Adrenal gland (tissue), 9 donors: ENCODE measurements at regions not wholly inside any gene's neighbourhood (a gene's known extent, or its start where the extent isn't known, plus 50 kb on each side); places are given as distances from the start of the nearest gene placed in this dataset.

Experiments used
- DNase-seq, 7 donors: peaks; one replicate each; pipeline ENCODE4 v3.0.0-alpha.2; 2019 to 2020
- H3K27ac ChIP-seq, 5 donors: fragments of 200-600 bp; sonication (generic) in 4 of 5; 1 replicate in 3 of 5; 2 replicates in 2 of 5; pipeline versions ENCODE4 v1.5.1 to v1.8.0; 2016 to 2020; ENCODE audit warnings: mild to moderate bottlenecking in 1 of 5
- H3K27me3 ChIP-seq: fragments of 200-600 bp; 2 replicates; pipeline ENCODE4 v1.8.0; 2021
- H3K36me3 ChIP-seq, 2 donors: fragments of 200-600 bp; replicated peaks in 1 of 2; 1 replicate in 1 of 2; 2 replicates in 1 of 2; pipeline versions ENCODE4 v1.5.1 to v1.8.0; 2018 to 2022
- H3K4me1 ChIP-seq, 2 donors: fragments of 200-600 bp; replicated peaks in 1 of 2; 1 replicate in 1 of 2; 2 replicates in 1 of 2; pipeline versions ENCODE4 v1.5.1 to v1.8.0; 2018 to 2021
- H3K4me3 ChIP-seq, 4 donors: fragments of 200-600 bp; sonication (generic) in 3 of 4; one replicate each; pipeline ENCODE4 v1.5.1; 2016 to 2018
- H3K9me3 ChIP-seq, 3 donors: fragments of 200-600 bp; sonication (generic) in 1 of 3; replicated peaks in 1 of 3; 1 replicate in 2 of 3; 2 replicates in 1 of 3; pipeline versions ENCODE4 v1.5.1 to v1.8.0; 2016 to 2021
- POLR2A ChIP-seq, 2 donors: fragments of 450-650 bp; IDR thresholded peaks; one replicate each; pipeline ENCODE4 v1.6.1; 2017; ENCODE audit warnings: antibody characterized with exemption in 2 of 2, mild to moderate bottlenecking in 2 of 2, moderate library complexity in 1 of 2
- WGBS, 4 donors: extraction: QIAGEN DNeasy Blood & Tissue Kit in 2 of 4; methylation state at CpG; one replicate each; pipeline versions ENCODE4 v1.1.5 to v1.1.7; 2013 to 2017; 5-methylcytosine and 5-hydroxymethylcytosine counted together
- intact Hi-C, 2 donors: fragments of 100-400 bp; cut with DNase I; formaldehyde crosslinking; loops; one replicate each; pipeline versions ENCODE4 v1.14.1 to v1.15.0; 2022 to 2023
- TF ChIP-seq, protein P1 (sequence below), 6 experiments: fragments of 450-650 bp in 4 of 6; fragments of 200-600 bp in 2 of 6; sonication (generic) in 1 of 6; IDR thresholded peaks; 1 replicate in 5 of 6; 2 replicates in 1 of 6; pipeline versions ENCODE4 v1.5.1 to v1.8.0; 2016 to 2021; ENCODE audit warnings: antibody characterized with exemption in 6 of 6, mild to moderate bottlenecking in 2 of 6, moderate library complexity in 1 of 6
- donor health status: healthy with polysubstance abuse.
- donor health status: Bipolar disorder and iron deficiency.
- donor health status: DM: yes; HTN: yes; CAD: no.
- donor health status: DM: no; HTN: no; CAD: no.
- donor health status: DM: no; HTN: no; CAD: no.

DNA sequence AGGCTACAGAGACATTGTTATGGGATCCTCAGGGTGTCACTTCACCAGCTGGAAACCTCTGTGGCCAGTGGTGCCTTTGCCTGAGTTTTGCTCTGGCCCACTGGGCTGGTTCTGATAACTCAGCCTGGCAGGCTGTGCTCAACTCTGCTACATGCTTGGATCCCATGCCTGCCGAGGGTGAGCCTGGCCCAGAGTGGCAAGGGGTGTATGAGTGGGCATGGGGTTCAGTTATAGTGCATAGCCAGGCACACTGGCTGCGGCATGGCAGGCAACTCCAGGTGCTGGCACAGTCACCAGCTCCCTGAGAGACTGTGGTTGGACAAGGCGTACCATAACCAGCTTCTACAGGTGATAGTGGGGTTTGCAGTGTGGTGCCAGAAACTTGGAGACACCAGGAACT lies 107.0 kb upstream of the PCDH15 start:
- H3K9me3 ChIP-seq, result no peaks in the 10 kb centered on the region
- WGBS, 4 donors, result 86 to 100% (median 91%) methylated on average over 2 to 3 of the region's 3 CpGs
- intact Hi-C loops, result no loop called here
- TF ChIP-seq, protein P1, sequence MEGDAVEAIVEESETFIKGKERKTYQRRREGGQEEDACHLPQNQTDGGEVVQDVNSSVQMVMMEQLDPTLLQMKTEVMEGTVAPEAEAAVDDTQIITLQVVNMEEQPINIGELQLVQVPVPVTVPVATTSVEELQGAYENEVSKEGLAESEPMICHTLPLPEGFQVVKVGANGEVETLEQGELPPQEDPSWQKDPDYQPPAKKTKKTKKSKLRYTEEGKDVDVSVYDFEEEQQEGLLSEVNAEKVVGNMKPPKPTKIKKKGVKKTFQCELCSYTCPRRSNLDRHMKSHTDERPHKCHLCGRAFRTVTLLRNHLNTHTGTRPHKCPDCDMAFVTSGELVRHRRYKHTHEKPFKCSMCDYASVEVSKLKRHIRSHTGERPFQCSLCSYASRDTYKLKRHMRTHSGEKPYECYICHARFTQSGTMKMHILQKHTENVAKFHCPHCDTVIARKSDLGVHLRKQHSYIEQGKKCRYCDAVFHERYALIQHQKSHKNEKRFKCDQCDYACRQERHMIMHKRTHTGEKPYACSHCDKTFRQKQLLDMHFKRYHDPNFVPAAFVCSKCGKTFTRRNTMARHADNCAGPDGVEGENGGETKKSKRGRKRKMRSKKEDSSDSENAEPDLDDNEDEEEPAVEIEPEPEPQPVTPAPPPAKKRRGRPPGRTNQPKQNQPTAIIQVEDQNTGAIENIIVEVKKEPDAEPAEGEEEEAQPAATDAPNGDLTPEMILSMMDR (IDR thresholded peaks at IDR 0.05), result no peak
- no peak for TF ChIP-seq POLR2A (IDR thresholded peaks at IDR 0.05)
- H3K27me3 ChIP-seq, result no peaks in the 10 kb centered on the region
- no peaks in the 10 kb centered on the region for H3K4me1 ChIP-seq
- DNase-seq, result no peak
- no peaks in the 10 kb centered on the region for H3K36me3 ChIP-seq
- no peak overlapping the region for H3K4me3 ChIP-seq
- H3K27ac ChIP-seq, result no peak overlapping the region

DNA sequence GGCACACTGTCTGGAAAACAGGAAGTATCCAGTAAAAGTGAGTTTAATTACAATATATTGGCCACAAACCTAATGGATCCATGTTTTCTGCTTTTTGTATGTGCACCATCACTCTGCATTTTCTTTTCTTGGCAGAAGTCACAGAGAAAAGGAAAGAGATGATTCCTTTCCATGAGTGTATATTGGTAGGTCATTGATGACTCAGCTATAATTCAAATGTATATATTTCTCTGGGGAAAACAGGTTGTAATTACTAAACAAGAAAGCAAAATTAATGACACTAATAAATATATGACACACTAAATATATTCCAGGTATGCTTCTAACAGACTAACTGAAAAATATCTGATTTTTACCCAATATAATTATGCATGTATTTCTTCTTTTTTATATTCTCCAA lies 105.9 kb upstream of the PCDH15 start:
- intact Hi-C loops, result no loop called here
- H3K4me1 ChIP-seq, result no peaks in the 10 kb centered on the region
- no peaks in the 10 kb centered on the region for H3K27me3 ChIP-seq
- H3K4me3 ChIP-seq, result no peak overlapping the region
- H3K9me3 ChIP-seq, result no peaks in the 10 kb centered on the region
- TF ChIP-seq, protein P1 (IDR thresholded peaks at IDR 0.05), result no peak
- TF ChIP-seq POLR2A (IDR thresholded peaks at IDR 0.05), result no peak
- no peaks in the 10 kb centered on the region for H3K36me3 ChIP-seq
- H3K27ac ChIP-seq, result no peak overlapping the region
- DNase-seq, result no peak

DNA sequence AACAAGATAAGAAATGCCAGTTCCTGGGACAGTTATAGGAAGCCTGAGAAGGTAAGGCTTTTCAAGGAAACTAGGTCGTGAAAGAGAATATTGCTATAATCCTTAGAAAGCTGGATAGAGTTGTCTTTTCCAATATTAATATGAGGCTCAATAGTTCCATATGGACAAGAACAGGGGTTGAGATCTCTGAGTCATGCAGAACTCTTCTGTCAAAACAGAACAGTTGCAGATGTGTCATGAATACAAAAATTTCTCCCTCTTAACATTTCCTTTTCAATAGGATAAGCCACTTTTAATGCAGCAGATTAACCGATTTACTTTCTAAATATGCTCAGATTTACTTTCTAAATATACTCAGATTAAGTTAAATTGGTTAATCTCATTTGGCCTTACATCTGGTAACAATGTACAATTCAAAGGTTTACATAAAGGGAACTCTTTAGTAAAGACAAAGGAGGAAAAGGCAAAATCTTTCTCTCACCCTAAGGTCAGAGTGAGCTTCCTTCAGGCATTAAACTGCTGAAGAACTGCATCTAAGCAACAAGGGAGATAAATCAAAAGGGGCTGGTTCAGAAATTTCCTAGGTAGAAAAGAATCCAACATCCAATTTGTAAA lies 104.7 kb upstream of the PCDH15 start:
- H3K4me1 ChIP-seq, result no peaks in the 10 kb centered on the region
- H3K27me3 ChIP-seq, result no peaks in the 10 kb centered on the region
- no peak overlapping the region for H3K4me3 ChIP-seq
- H3K27ac ChIP-seq, result no peak overlapping the region
- no peak for DNase-seq
- no peaks in the 10 kb centered on the region for H3K9me3 ChIP-seq
- intact Hi-C loops, result no loop called here
- no peaks in the 10 kb centered on the region for H3K36me3 ChIP-seq
- TF ChIP-seq, protein P1 (IDR thresholded peaks at IDR 0.05), result no peak
- no peak for TF ChIP-seq POLR2A (IDR thresholded peaks at IDR 0.05)
- 60 to 73% (median 67%) methylated on average over 2 of the region's 2 CpGs for WGBS, 4 donors

DNA sequence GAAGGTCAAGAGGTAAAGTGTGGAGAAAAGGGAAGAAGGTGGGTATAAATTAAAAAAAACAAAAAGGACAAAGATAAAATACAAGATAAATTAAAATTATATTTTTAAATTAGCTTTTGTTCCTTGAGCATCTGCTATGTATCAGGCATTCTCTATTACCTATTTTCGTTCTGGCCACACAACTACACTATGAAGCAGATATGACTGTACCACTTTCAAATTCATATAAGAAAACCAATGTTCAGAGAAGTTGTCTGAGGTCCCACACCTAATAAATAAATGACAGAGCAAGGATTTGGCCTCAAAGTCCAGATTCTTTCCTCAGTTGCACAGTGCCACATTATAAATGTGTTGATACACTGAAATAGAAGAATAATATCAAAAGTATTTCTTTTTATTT lies 103.8 kb upstream of the PCDH15 start:
- no peaks in the 10 kb centered on the region for H3K36me3 ChIP-seq
- no peaks in the 10 kb centered on the region for H3K4me1 ChIP-seq
- H3K27me3 ChIP-seq, result no peaks in the 10 kb centered on the region
- no peak for DNase-seq
- H3K27ac ChIP-seq, result no peak overlapping the region
- no peak for TF ChIP-seq POLR2A (IDR thresholded peaks at IDR 0.05)
- TF ChIP-seq, protein P1 (IDR thresholded peaks at IDR 0.05), result no peak
- WGBS, 4 donors, result 70 to 97% (median 80%) methylated on average over 1 of the region's 1 CpG
- no peaks in the 10 kb centered on the region for H3K9me3 ChIP-seq
- intact Hi-C loops, result no loop called here
- no peak overlapping the region for H3K4me3 ChIP-seq
